Liver (tissue), 8 donors: ENCODE measurements at regions not wholly inside any gene's neighbourhood (a gene's known extent, or its start where the extent isn't known, plus 50 kb on each side); places are given as distances from the start of the nearest gene placed in this dataset.
A peak's percentile ranks its signal among the peaks of the same experiment; 100 is the strongest.

Experiments used
- DNase-seq: peaks from one replicate; pipeline ENCODE4 v3.0.0-alpha.2; 2017; ENCODE audit warnings: low spot score
- H3K27ac ChIP-seq, 2 donors: one replicate each; pipeline ENCODE4 v1.7.0; 2013; ENCODE audit warnings: inconsistent platforms in 2 of 2, low read length in 2 of 2, control low read depth in 1 of 2, low read depth in 1 of 2, mild to moderate bottlenecking in 1 of 2
- H3K27me3 ChIP-seq, 4 donors: one replicate each; pipeline versions ENCODE4 v1.6.1 to v1.7.0; 2013; ENCODE audit warnings: low read length in 3 of 4, inconsistent platforms in 1 of 4, mild to moderate bottlenecking in 1 of 4, moderate library complexity in 1 of 4; ENCODE audit not compliant: control insufficient read depth in 4 of 4, insufficient read depth in 4 of 4
- H3K36me3 ChIP-seq, 4 donors: one replicate each; pipeline versions ENCODE4 v1.6.1 to v1.7.0; 2013; ENCODE audit warnings: low read length in 3 of 4, mild to moderate bottlenecking in 3 of 4, low read depth in 1 of 4, moderate library complexity in 1 of 4; ENCODE audit not compliant: control insufficient read depth in 4 of 4, insufficient read depth in 3 of 4
- H3K4me1 ChIP-seq, 4 donors: one replicate each; pipeline versions ENCODE4 v1.6.1 to v1.7.0; 2013; ENCODE audit warnings: low read length in 3 of 4, mild to moderate bottlenecking in 3 of 4, moderate library complexity in 1 of 4; ENCODE audit not compliant: control insufficient read depth in 4 of 4, insufficient read depth in 4 of 4
- H3K4me3 ChIP-seq, 3 donors: one replicate each; pipeline versions ENCODE4 v1.6.1 to v1.7.0; 2013; ENCODE audit warnings: low read length in 3 of 3, control low read depth in 1 of 3, low read depth in 1 of 3, mild to moderate bottlenecking in 1 of 3
- H3K9ac ChIP-seq, 2 donors: one replicate each; pipeline ENCODE4 v1.7.0; 2013; ENCODE audit warnings: low read length in 2 of 2, mild to moderate bottlenecking in 2 of 2, moderate library complexity in 2 of 2, control low read depth in 1 of 2, low read depth in 1 of 2
- H3K9me3 ChIP-seq, 4 donors: one replicate each; pipeline versions ENCODE4 v1.6.1 to v1.7.0; 2013; ENCODE audit warnings: low read length in 3 of 4; ENCODE audit not compliant: control insufficient read depth in 4 of 4
- ATF3 ChIP-seq: IDR thresholded peaks from 2 replicates; pipeline ENCODE4 v1.6.1; 2016; ENCODE audit warnings: antibody characterized with exemption
- CTCF ChIP-seq: fragments of 150-350 bp; IDR thresholded peaks from 2 replicates; pipeline ENCODE4 v1.5.1; 2017; ENCODE audit warnings: improper control_type of control experiment, low read depth, low read length; ENCODE audit not compliant: missing input control
- FOXA1 ChIP-seq: IDR thresholded peaks from 2 replicates; pipeline ENCODE4 v1.6.1; 2016; ENCODE audit warnings: antibody characterized with exemption
- FOXA2 ChIP-seq: IDR thresholded peaks from 2 replicates; pipeline ENCODE4 v1.6.1; 2016; ENCODE audit warnings: antibody characterized with exemption
- GABPA ChIP-seq, 2 donors: IDR thresholded peaks in 1 of 2; conservative IDR thresholded peaks in 1 of 2; 2 replicates each; pipeline ENCODE4 v1.6.1; 2016; ENCODE audit warnings: antibody characterized with exemption in 2 of 2, mild to moderate bottlenecking in 1 of 2, moderate library complexity in 1 of 2
- HNF4A ChIP-seq, 2 donors: conservative IDR thresholded peaks; 2 replicates each; pipeline ENCODE4 v1.6.1; 2016; ENCODE audit warnings: antibody characterized with exemption in 2 of 2, mild to moderate bottlenecking in 2 of 2
- HNF4G ChIP-seq: IDR thresholded peaks from 2 replicates; pipeline ENCODE4 v1.6.1; 2016; ENCODE audit warnings: antibody characterized with exemption
- JUND ChIP-seq, 2 donors: IDR thresholded peaks; 2 replicates each; pipeline ENCODE4 v1.6.1; 2016; ENCODE audit warnings: antibody characterized with exemption in 2 of 2
- NR2F2 ChIP-seq: IDR thresholded peaks from 2 replicates; pipeline ENCODE4 v1.6.1; 2016; ENCODE audit warnings: antibody characterized with exemption
- RAD21 ChIP-seq, 2 donors: IDR thresholded peaks; 2 replicates each; pipeline ENCODE4 v1.6.1; 2016; ENCODE audit warnings: antibody characterized with exemption in 2 of 2, mild to moderate bottlenecking in 2 of 2
- REST ChIP-seq: IDR thresholded peaks from 2 replicates; pipeline ENCODE4 v1.6.1; 2016; ENCODE audit warnings: antibody characterized with exemption, mild to moderate bottlenecking
- RXRA ChIP-seq, 2 donors: IDR thresholded peaks; 2 replicates each; pipeline ENCODE4 v1.6.1; 2017 to 2018; ENCODE audit warnings: antibody characterized with exemption in 2 of 2, mild to moderate bottlenecking in 1 of 2
- SP1 ChIP-seq: IDR thresholded peaks from 2 replicates; pipeline ENCODE4 v1.6.1; 2018; ENCODE audit warnings: antibody characterized with exemption, mild to moderate bottlenecking
- TAF1 ChIP-seq: conservative IDR thresholded peaks from 2 replicates; pipeline ENCODE4 v1.6.1; 2016; ENCODE audit warnings: antibody characterized with exemption, mild to moderate bottlenecking
- YY1 ChIP-seq: IDR thresholded peaks from 2 replicates; pipeline ENCODE4 v1.6.1; 2016; ENCODE audit warnings: antibody characterized with exemption, mild to moderate bottlenecking
- ZBTB33 ChIP-seq: IDR thresholded peaks from 2 replicates; pipeline ENCODE4 v1.6.1; 2016; ENCODE audit warnings: antibody characterized with exemption
- WGBS: extraction: QIAGEN DNeasy Blood & Tissue Kit; methylation state at CpG from one replicate; pipeline ENCODE4 v1.1.7; 2013; 5-methylcytosine and 5-hydroxymethylcytosine counted together
- donor health status: healthy.
- donor health status: healthy.
- donor health status: healthy.
- donor health status: healthy.
- donor health status: healthy.

- TF ChIP-seq GABPA (IDR thresholded peaks at IDR 0.05 in 1 of 2, conservative IDR thresholded peaks at IDR 0.05 in 1 of 2): no peak
- TF ChIP-seq RAD21 (IDR thresholded peaks at IDR 0.05): no peak
- no peak for TF ChIP-seq HNF4A (conservative IDR thresholded peaks at IDR 0.05)
- TF ChIP-seq FOXA2: no peak
- TF ChIP-seq HNF4G: no peak
- TF ChIP-seq YY1: no peak
- TF ChIP-seq SP1: no peak
- TF ChIP-seq FOXA1: no peak
- TF ChIP-seq JUND (IDR thresholded peaks at IDR 0.05): no peak
Measured at GRCh38 chr11:72507050-72507449, 72.7 kb upstream of the CLPB start (continued).

- Histone ChIP-seq H3K4me1 (no peaks in the 10 kb centered on the region), H3K9ac (no peak overlapping the region), H3K4me3 (no peak overlapping the region), H3K27ac (no peak overlapping the region), H3K9me3 (peaks cover 0 to 3% (median 2%) of the 10 kb centered on the region in 4 donors), H3K27me3 (no peaks in the 10 kb centered on the region), H3K36me3 (no peaks in the 10 kb centered on the region)
- no peak for DNase-seq
- 68% methylated on average over 3 of the region's 3 CpGs for WGBS
- TF ChIP-seq HNF4A (conservative IDR thresholded peaks at IDR 0.05): no peak
- no peak for TF ChIP-seq YY1
- TF ChIP-seq JUND (IDR thresholded peaks at IDR 0.05): no peak
- no peak for TF ChIP-seq GABPA (IDR thresholded peaks at IDR 0.05 in 1 of 2, conservative IDR thresholded peaks at IDR 0.05 in 1 of 2)
- no peak for TF ChIP-seq REST
Measured at GRCh38 chr11:72497731-72498130, 63.4 kb upstream of the CLPB start.

GRCh38 chr11:72494109-72494429, 59.7 kb upstream of the CLPB start:
- 72% methylated on average over 1 of the region's 1 CpG for WGBS
- Histone ChIP-seq H3K9me3 (no peaks in the 10 kb centered on the region), H3K36me3 (no peaks in the 10 kb centered on the region), H3K27ac (no peak overlapping the region), H3K27me3 (no peaks in the 10 kb centered on the region), H3K4me3 (no peak overlapping the region), H3K9ac (no peak overlapping the region), H3K4me1 (no peaks in the 10 kb centered on the region)
- no peak for TF ChIP-seq ATF3
- TF ChIP-seq YY1: no peak
- TF ChIP-seq GABPA (IDR thresholded peaks at IDR 0.05 in 1 of 2, conservative IDR thresholded peaks at IDR 0.05 in 1 of 2): no peak
- TF ChIP-seq SP1: no peak
- no peak for TF ChIP-seq NR2F2
- no peak for DNase-seq

- Histone ChIP-seq H3K36me3 (no peaks in the 10 kb centered on the region), H3K4me1 (no peaks in the 10 kb centered on the region), H3K27ac (no peak overlapping the region), H3K9ac (no peak overlapping the region), H3K27me3 (no peaks in the 10 kb centered on the region), H3K4me3 (no peak overlapping the region), H3K9me3 (no peaks in the 10 kb centered on the region)
- 78% methylated on average over 2 of the region's 2 CpGs for WGBS
- DNase-seq: peak; percentile 37
- TF ChIP-seq JUND (IDR thresholded peaks at IDR 0.05) (no peak), FOXA2 (no peak), CTCF (no peak), ZBTB33 (no peak), TAF1 (no peak), YY1 (no peak), RXRA (IDR thresholded peaks at IDR 0.05) (no peak)
Measured at GRCh38 chr11:72493426-72494108, 59.2 kb upstream of the CLPB start.
